NCI-H82 treated with DMSO at 0.1 percent for 48 hours (cell line): ENCODE measurements at regions not wholly inside any gene's neighbourhood (a gene's known extent, or its start where the extent isn't known, plus 50 kb on each side); places are given as distances from the start of the nearest gene placed in this dataset.
"Not testable (repeated sequence)": the region's sequence is repeated elsewhere in the genome, so short reads cannot be mapped to it uniquely, and the experiment has no call there.

Experiments used
- DNase-seq: peaks from one replicate; lab custom pipeline; 2025; ENCODE audit not compliant: unreplicated experiment; lab: John Stamatoyannopoulos, UW

- no peak for DNase-seq
Measured at GRCh38 chr20:55693641-55694040, 311.7 kb downstream of the CBLN4 start.

- no peak for DNase-seq
Measured at GRCh38 chr20:55685841-55686240, 319.5 kb downstream of the CBLN4 start.

- DNase-seq, result no peak
Measured at GRCh38 chr20:55685425-55685824, 319.9 kb downstream of the CBLN4 start.

- DNase-seq, result no peak
Measured at GRCh38 chr20:55684578-55684977, 320.7 kb downstream of the CBLN4 start.

- no peak for DNase-seq
Measured at GRCh38 chr20:55678970-55679667, 326.2 kb downstream of the CBLN4 start.

GRCh38 chr20:55678126-55678525, 327.2 kb downstream of the CBLN4 start:
- no peak for DNase-seq

GRCh38 chr20:55677011-55677410, 328.3 kb downstream of the CBLN4 start:
- DNase-seq, result no peak

GRCh38 chr20:55676097-55676496, 329.2 kb downstream of the CBLN4 start:
- DNase-seq, result no peak

GRCh38 chr20:55668631-55669030, 336.7 kb downstream of the CBLN4 start:
- no peak for DNase-seq

- DNase-seq, result no peak
Measured at GRCh38 chr20:55667955-55668354, 337.4 kb downstream of the CBLN4 start.

- no peak for DNase-seq
Measured at GRCh38 chr20:55667024-55667423, 338.3 kb downstream of the CBLN4 start.

GRCh38 chr20:55656231-55656775, 349.0 kb downstream of the CBLN4 start:
- no peak for DNase-seq

GRCh38 chr20:55650657-55651360, 354.5 kb downstream of the CBLN4 start:
- DNase-seq, result no peak

GRCh38 chr20:55649254-55649653, 356.1 kb downstream of the CBLN4 start:
- DNase-seq, result no peak

- no peak for DNase-seq
Measured at GRCh38 chr20:55646851-55647250, 358.5 kb downstream of the CBLN4 start.

- DNase-seq, result no peak
Measured at GRCh38 chr20:55641497-55641896, 363.8 kb downstream of the CBLN4 start.

- no peak for DNase-seq
Measured at GRCh38 chr20:55635870-55636269, 369.4 kb downstream of the CBLN4 start.

- no peak for DNase-seq
Measured at GRCh38 chr20:55632592-55632991, 372.7 kb downstream of the CBLN4 start.

GRCh38 chr20:55629143-55629542, 376.2 kb downstream of the CBLN4 start:
- not testable (repeated sequence) for DNase-seq

- DNase-seq, result no peak
Measured at GRCh38 chr20:55626716-55627115, 378.6 kb downstream of the CBLN4 start.

GRCh38 chr20:55616367-55616766, 389.0 kb downstream of the CBLN4 start:
- DNase-seq, result no peak

- no peak for DNase-seq
Measured at GRCh38 chr20:55615818-55616217, 389.5 kb downstream of the CBLN4 start.
